H1 (cell line): ENCODE measurements at regions not wholly inside any gene's neighbourhood (a gene's known extent, or its start where the extent isn't known, plus 50 kb on each side); places are given as distances from the start of the nearest gene placed in this dataset.

Experiments
- TF ChIP-seq, protein P1 (sequence below): IDR thresholded peaks from 2 replicates; pipeline ENCODE4 v1.6.1; 2011; ENCODE audit warnings: low read length, improper control_type of control experiment
- TF ChIP-seq, protein P2 (sequence below): fragments of 300-600 bp; sonication (generic); IDR thresholded peaks from 2 replicates; pipeline ENCODE4 v1.7.1; 2012; ENCODE audit warnings: low read length, moderate library complexity, mild to moderate bottlenecking, inconsistent platforms; ENCODE audit not compliant: insufficient replicate concordance

DNA sequence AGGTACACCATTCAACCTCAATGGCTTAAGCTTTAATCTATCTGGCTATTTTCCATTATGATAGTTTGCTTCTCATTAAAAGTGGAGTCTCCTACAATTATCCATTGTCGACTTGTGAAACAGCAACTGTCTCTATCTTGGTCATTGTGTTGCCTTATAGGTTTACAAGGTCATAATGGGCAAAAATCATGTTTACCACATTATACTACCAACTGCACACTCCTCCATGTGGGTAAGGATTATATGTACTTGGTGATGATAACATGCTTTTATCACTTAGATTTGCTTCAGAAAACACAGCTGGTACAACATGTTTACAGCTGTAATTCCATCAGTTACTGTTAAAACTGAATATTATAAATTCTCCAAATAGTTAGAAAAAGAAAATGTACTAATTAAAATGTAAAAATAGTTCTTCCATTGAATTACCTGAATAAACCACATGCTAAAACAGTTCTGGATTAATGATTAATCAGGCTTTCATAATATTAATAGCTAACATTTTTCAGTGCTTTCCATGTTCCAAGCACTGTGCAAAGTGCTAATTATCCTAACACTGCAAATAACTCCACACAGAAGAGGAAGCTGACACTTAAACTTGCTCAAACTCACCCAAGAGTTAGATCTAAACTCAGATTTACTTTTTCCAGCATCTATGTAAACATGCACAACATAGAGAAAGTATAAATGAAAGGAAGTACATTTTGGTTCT is 96.7 kb downstream of the OGFRL1 start (continued):
- TF ChIP-seq, protein P1, sequence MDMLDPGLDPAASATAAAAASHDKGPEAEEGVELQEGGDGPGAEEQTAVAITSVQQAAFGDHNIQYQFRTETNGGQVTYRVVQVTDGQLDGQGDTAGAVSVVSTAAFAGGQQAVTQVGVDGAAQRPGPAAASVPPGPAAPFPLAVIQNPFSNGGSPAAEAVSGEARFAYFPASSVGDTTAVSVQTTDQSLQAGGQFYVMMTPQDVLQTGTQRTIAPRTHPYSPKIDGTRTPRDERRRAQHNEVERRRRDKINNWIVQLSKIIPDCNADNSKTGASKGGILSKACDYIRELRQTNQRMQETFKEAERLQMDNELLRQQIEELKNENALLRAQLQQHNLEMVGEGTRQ, result no peak
- TF ChIP-seq, protein P2, sequence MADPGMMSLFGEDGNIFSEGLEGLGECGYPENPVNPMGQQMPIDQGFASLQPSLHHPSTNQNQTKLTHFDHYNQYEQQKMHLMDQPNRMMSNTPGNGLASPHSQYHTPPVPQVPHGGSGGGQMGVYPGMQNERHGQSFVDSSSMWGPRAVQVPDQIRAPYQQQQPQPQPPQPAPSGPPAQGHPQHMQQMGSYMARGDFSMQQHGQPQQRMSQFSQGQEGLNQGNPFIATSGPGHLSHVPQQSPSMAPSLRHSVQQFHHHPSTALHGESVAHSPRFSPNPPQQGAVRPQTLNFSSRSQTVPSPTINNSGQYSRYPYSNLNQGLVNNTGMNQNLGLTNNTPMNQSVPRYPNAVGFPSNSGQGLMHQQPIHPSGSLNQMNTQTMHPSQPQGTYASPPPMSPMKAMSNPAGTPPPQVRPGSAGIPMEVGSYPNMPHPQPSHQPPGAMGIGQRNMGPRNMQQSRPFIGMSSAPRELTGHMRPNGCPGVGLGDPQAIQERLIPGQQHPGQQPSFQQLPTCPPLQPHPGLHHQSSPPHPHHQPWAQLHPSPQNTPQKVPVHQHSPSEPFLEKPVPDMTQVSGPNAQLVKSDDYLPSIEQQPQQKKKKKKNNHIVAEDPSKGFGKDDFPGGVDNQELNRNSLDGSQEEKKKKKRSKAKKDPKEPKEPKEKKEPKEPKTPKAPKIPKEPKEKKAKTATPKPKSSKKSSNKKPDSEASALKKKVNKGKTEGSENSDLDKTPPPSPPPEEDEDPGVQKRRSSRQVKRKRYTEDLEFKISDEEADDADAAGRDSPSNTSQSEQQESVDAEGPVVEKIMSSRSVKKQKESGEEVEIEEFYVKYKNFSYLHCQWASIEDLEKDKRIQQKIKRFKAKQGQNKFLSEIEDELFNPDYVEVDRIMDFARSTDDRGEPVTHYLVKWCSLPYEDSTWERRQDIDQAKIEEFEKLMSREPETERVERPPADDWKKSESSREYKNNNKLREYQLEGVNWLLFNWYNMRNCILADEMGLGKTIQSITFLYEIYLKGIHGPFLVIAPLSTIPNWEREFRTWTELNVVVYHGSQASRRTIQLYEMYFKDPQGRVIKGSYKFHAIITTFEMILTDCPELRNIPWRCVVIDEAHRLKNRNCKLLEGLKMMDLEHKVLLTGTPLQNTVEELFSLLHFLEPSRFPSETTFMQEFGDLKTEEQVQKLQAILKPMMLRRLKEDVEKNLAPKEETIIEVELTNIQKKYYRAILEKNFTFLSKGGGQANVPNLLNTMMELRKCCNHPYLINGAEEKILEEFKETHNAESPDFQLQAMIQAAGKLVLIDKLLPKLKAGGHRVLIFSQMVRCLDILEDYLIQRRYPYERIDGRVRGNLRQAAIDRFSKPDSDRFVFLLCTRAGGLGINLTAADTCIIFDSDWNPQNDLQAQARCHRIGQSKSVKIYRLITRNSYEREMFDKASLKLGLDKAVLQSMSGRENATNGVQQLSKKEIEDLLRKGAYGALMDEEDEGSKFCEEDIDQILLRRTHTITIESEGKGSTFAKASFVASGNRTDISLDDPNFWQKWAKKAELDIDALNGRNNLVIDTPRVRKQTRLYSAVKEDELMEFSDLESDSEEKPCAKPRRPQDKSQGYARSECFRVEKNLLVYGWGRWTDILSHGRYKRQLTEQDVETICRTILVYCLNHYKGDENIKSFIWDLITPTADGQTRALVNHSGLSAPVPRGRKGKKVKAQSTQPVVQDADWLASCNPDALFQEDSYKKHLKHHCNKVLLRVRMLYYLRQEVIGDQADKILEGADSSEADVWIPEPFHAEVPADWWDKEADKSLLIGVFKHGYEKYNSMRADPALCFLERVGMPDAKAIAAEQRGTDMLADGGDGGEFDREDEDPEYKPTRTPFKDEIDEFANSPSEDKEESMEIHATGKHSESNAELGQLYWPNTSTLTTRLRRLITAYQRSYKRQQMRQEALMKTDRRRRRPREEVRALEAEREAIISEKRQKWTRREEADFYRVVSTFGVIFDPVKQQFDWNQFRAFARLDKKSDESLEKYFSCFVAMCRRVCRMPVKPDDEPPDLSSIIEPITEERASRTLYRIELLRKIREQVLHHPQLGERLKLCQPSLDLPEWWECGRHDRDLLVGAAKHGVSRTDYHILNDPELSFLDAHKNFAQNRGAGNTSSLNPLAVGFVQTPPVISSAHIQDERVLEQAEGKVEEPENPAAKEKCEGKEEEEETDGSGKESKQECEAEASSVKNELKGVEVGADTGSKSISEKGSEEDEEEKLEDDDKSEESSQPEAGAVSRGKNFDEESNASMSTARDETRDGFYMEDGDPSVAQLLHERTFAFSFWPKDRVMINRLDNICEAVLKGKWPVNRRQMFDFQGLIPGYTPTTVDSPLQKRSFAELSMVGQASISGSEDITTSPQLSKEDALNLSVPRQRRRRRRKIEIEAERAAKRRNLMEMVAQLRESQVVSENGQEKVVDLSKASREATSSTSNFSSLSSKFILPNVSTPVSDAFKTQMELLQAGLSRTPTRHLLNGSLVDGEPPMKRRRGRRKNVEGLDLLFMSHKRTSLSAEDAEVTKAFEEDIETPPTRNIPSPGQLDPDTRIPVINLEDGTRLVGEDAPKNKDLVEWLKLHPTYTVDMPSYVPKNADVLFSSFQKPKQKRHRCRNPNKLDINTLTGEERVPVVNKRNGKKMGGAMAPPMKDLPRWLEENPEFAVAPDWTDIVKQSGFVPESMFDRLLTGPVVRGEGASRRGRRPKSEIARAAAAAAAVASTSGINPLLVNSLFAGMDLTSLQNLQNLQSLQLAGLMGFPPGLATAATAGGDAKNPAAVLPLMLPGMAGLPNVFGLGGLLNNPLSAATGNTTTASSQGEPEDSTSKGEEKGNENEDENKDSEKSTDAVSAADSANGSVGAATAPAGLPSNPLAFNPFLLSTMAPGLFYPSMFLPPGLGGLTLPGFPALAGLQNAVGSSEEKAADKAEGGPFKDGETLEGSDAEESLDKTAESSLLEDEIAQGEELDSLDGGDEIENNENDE, result no peak
